HCT116 (cell line): ENCODE measurements at regions not wholly inside any gene's neighbourhood (a gene's known extent, or its start where the extent isn't known, plus 50 kb on each side); places are given as distances from the start of the nearest gene placed in this dataset.

Experiments
- CEBPB ChIP-seq: IDR thresholded peaks from 2 replicates; pipeline ENCODE4 v1.6.1; 2012; ENCODE audit warnings: low read depth
- POLR2A ChIP-seq: IDR thresholded peaks from 2 replicates; pipeline ENCODE4 v1.7.0; 2011; ENCODE audit warnings: borderline replicate concordance; ENCODE audit not compliant: insufficient read depth, insufficient read length; ENCODE audit errors: extremely low read depth
- TF ChIP-seq, protein P1 (sequence below), 3 experiments: fragments of 200-600 bp in 1 of 3; sonication (generic) in 1 of 3; IDR thresholded peaks in 2 of 3; conservative IDR thresholded peaks in 1 of 3; 2 replicates each; pipeline ENCODE4 v1.5.1; 2012 to 2017; ENCODE audit warnings: low read depth in 2 of 3, low read length in 2 of 3, antibody characterized with exemption in 1 of 3, borderline replicate concordance in 1 of 3, control low read depth in 1 of 3, mild to moderate bottlenecking in 1 of 3, mixed read lengths in 1 of 3, mixed run types in 1 of 3, moderate library complexity in 1 of 3; ENCODE audit not compliant: insufficient read depth in 1 of 3

DNA sequence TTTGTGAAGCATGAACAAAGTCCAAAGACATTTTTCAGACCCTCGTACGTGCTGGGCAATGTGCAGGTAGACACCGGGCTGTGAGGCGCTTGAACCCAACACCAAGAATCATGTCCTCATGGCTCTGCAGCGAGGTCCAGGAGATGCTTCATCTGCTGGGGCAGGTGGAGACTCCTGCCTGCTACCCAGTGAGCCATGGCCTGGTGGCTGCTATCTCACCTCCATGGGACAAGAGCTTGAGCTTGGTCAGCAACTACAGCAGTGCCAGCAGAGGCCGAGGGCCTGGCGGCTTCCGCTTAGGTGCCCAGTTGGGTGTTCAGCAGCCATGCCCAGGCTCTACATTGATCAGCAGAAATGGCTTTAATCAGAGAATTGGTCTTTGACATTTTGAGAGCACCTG is 281.0 kb upstream of the HS6ST1 start:
- TF ChIP-seq, protein P1, sequence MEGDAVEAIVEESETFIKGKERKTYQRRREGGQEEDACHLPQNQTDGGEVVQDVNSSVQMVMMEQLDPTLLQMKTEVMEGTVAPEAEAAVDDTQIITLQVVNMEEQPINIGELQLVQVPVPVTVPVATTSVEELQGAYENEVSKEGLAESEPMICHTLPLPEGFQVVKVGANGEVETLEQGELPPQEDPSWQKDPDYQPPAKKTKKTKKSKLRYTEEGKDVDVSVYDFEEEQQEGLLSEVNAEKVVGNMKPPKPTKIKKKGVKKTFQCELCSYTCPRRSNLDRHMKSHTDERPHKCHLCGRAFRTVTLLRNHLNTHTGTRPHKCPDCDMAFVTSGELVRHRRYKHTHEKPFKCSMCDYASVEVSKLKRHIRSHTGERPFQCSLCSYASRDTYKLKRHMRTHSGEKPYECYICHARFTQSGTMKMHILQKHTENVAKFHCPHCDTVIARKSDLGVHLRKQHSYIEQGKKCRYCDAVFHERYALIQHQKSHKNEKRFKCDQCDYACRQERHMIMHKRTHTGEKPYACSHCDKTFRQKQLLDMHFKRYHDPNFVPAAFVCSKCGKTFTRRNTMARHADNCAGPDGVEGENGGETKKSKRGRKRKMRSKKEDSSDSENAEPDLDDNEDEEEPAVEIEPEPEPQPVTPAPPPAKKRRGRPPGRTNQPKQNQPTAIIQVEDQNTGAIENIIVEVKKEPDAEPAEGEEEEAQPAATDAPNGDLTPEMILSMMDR (IDR thresholded peaks at IDR 0.05 in 2 of 3, conservative IDR thresholded peaks at IDR 0.05 in 1 of 3; ENCODE audit: borderline replicate concordance in 1 of 3, insufficient read depth in 1 of 3, low read depth in 2 of 3, low read length in 2 of 3), result no peak
- TF ChIP-seq POLR2A (no peak), CEBPB (no peak)
